SH-SY5Y (cell line): ENCODE measurements at regions not wholly inside any gene's neighbourhood (a gene's known extent, or its start where the extent isn't known, plus 50 kb on each side); places are given as distances from the start of the nearest gene placed in this dataset.

Source experiments
- GATA2 ChIP-seq: IDR thresholded peaks from 2 replicates; pipeline ENCODE4 v1.6.1; 2011; ENCODE audit warnings: mild to moderate bottlenecking, low read depth, low read length
- GATA3 ChIP-seq: IDR thresholded peaks from 2 replicates; pipeline ENCODE4 v1.6.1; 2011; ENCODE audit warnings: low read depth, mild to moderate bottlenecking, low read length, moderate library complexity

DNA sequence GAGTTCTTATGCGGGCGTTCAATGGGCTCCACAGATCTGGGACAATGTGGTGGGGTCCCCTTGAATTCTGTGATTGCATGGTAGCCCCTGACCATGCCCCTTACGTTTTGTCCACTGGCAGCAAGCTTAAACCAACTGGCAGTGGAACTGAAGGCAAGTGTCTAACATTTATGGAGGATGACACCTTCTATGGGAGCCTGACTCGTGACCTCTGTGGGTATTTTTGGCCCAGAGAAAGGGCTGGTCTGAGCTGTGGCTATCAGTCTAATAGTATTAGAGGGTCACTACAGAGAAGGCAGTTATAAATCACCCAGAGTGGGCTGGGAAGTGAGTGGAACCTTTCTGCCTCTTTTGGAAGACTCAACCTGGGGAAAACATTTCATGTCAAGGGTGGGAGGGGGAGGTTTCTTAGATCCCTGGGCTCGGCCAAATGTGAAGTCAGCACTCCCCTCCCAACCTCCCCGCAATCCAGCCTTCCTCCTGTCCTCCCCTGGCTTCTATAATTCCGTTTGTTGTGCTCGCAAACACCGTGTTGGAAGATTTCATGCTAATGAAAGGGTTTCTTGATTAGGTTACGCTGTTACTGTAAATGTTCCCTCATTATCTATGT is 322.7 kb downstream of the RPS24 start:
- TF ChIP-seq GATA2 (no peak), GATA3 (no peak)
